Stimulated activated naive CD4-positive, alpha-beta T cell (primary cell): ENCODE measurements at regions not wholly inside any gene's neighbourhood (a gene's known extent, or its start where the extent isn't known, plus 50 kb on each side); places are given as distances from the start of the nearest gene placed in this dataset.

Experiments
- DNase-seq, 6 experiments: peaks; one replicate each; lab custom pipeline; 2025; lab: John Stamatoyannopoulos, UW

GRCh38 chr10:90327611-90328010, 530.2 kb downstream of the HTR7 start:
- no peak for DNase-seq

- DNase-seq: no peak
Observed at GRCh38 chr10:90328459-90328858, 529.4 kb downstream of the HTR7 start.

- no peak for DNase-seq
Observed at GRCh38 chr10:90328896-90329295, 528.9 kb downstream of the HTR7 start.

- DNase-seq: no peak
Observed at GRCh38 chr10:90337316-90337715, 520.5 kb downstream of the HTR7 start.

GRCh38 chr10:90342480-90342879, 515.4 kb downstream of the HTR7 start:
- DNase-seq: no peak

- no peak for DNase-seq
Observed at GRCh38 chr10:90344226-90344625, 513.6 kb downstream of the HTR7 start.

- DNase-seq: no peak
Observed at GRCh38 chr10:90347239-90347638, 510.6 kb downstream of the HTR7 start.

GRCh38 chr10:90350122-90350521, 507.7 kb downstream of the HTR7 start:
- no peak for DNase-seq

- no peak for DNase-seq
Observed at GRCh38 chr10:90352288-90352687, 505.6 kb downstream of the HTR7 start.

GRCh38 chr10:90354914-90355313, 502.9 kb downstream of the HTR7 start:
- DNase-seq: no peak

- DNase-seq: no peak
Observed at GRCh38 chr10:90363799-90364483, 493.9 kb downstream of the HTR7 start.

GRCh38 chr10:90372451-90372850, 485.4 kb downstream of the HTR7 start:
- DNase-seq: no peak

GRCh38 chr10:90373911-90374310, 483.9 kb downstream of the HTR7 start:
- no peak for DNase-seq

GRCh38 chr10:90378524-90379076, 479.2 kb downstream of the HTR7 start:
- DNase-seq: no peak

GRCh38 chr10:90381468-90381867, 476.4 kb downstream of the HTR7 start:
- DNase-seq: no peak

- no peak for DNase-seq
Observed at GRCh38 chr10:90389876-90390275, 468.0 kb downstream of the HTR7 start.

- no peak for DNase-seq
Observed at GRCh38 chr10:90394311-90394710, 463.5 kb downstream of the HTR7 start.

GRCh38 chr10:90396721-90397120, 461.1 kb downstream of the HTR7 start:
- DNase-seq: no peak

GRCh38 chr10:90398566-90398965, 459.3 kb downstream of the HTR7 start:
- no peak for DNase-seq

- DNase-seq: no peak
Observed at GRCh38 chr10:90399782-90400181, 458.1 kb downstream of the HTR7 start.

GRCh38 chr10:90403211-90404000, 454.4 kb downstream of the HTR7 start:
- DNase-seq: no peak

- DNase-seq: no peak
Observed at GRCh38 chr10:90407131-90407530, 450.7 kb downstream of the HTR7 start.

- no peak for DNase-seq
Observed at GRCh38 chr10:90407851-90408250, 450.0 kb downstream of the HTR7 start.
